Suprapubic skin (tissue), 4 donors: ENCODE measurements at regions not wholly inside any gene's neighbourhood (a gene's known extent, or its start where the extent isn't known, plus 50 kb on each side); places are given as distances from the start of the nearest gene placed in this dataset.

Experiments
- EP300 ChIP-seq: sonication (generic); formaldehyde crosslinking; IDR thresholded peaks from one replicate; pipeline ENCODE4 v1.6.1; 2017; ENCODE audit warnings: antibody characterized with exemption
- POLR2A ChIP-seq, 2 donors: fragments of 450-650 bp; IDR thresholded peaks; one replicate each; pipeline ENCODE4 v1.6.1; 2017; ENCODE audit warnings: antibody characterized with exemption in 2 of 2, mild to moderate bottlenecking in 2 of 2, moderate library complexity in 2 of 2
- POLR2AphosphoS5 ChIP-seq, 3 donors: sonication (generic); formaldehyde crosslinking; IDR thresholded peaks; one replicate each; pipeline ENCODE4 v1.6.1; 2017; ENCODE audit warnings: antibody characterized with exemption in 3 of 3
- TF ChIP-seq, protein P1 (sequence below), 2 donors: fragments of 200-600 bp in 1 of 2; fragments of 450-650 bp in 1 of 2; sonication (generic) in 1 of 2; IDR thresholded peaks; one replicate each; pipeline ENCODE4 v1.5.1; 2016 to 2019; ENCODE audit warnings: antibody characterized with exemption in 2 of 2, mild to moderate bottlenecking in 1 of 2, moderate library complexity in 1 of 2

GRCh38 chr1:187629075-187629474 lies 800.3 kb downstream of the PLA2G4A start:
- TF ChIP-seq POLR2A (IDR thresholded peaks at IDR 0.05) (no peak), POLR2AphosphoS5 (IDR thresholded peaks at IDR 0.05) (no peak), EP300 (no peak)
- TF ChIP-seq, protein P1, sequence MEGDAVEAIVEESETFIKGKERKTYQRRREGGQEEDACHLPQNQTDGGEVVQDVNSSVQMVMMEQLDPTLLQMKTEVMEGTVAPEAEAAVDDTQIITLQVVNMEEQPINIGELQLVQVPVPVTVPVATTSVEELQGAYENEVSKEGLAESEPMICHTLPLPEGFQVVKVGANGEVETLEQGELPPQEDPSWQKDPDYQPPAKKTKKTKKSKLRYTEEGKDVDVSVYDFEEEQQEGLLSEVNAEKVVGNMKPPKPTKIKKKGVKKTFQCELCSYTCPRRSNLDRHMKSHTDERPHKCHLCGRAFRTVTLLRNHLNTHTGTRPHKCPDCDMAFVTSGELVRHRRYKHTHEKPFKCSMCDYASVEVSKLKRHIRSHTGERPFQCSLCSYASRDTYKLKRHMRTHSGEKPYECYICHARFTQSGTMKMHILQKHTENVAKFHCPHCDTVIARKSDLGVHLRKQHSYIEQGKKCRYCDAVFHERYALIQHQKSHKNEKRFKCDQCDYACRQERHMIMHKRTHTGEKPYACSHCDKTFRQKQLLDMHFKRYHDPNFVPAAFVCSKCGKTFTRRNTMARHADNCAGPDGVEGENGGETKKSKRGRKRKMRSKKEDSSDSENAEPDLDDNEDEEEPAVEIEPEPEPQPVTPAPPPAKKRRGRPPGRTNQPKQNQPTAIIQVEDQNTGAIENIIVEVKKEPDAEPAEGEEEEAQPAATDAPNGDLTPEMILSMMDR (IDR thresholded peaks at IDR 0.05), result no peak
